Endodermal cell (in vitro differentiated cells): ENCODE measurements at regions not wholly inside any gene's neighbourhood (a gene's known extent, or its start where the extent isn't known, plus 50 kb on each side); places are given as distances from the start of the nearest gene placed in this dataset.
"Not testable (repeated sequence)": the region's sequence is repeated elsewhere in the genome, so short reads cannot be mapped to it uniquely, and the experiment has no call there.

Experiments
- DNase-seq: peaks from one replicate; pipeline ENCODE4 v3.0.0-alpha.2; 2017
- H3K27ac ChIP-seq: 2 replicates; pipeline ENCODE4 v1.5.1; 2013; ENCODE audit warnings: mild to moderate bottlenecking, low read depth, low read length, moderate library complexity
- H3K27me3 ChIP-seq: 2 replicates; pipeline ENCODE4 v1.6.1; 2013; ENCODE audit warnings: mild to moderate bottlenecking, low read length, moderate library complexity; ENCODE audit not compliant: insufficient read depth, control insufficient read depth, poor library complexity, severe bottlenecking
- H3K36me3 ChIP-seq: 2 replicates; pipeline ENCODE4 v1.7.0; 2013; ENCODE audit warnings: mild to moderate bottlenecking, low read length, moderate library complexity; ENCODE audit not compliant: control insufficient read depth, insufficient read depth
- H3K4me1 ChIP-seq: one replicate; pipeline ENCODE4 v1.7.0; 2013; ENCODE audit warnings: low read length; ENCODE audit not compliant: control insufficient read depth, insufficient read depth
- H3K4me3 ChIP-seq: 2 replicates; pipeline ENCODE4 v1.5.1; 2013; ENCODE audit warnings: mild to moderate bottlenecking, low read length, moderate library complexity
- H3K9ac ChIP-seq: 2 replicates; pipeline ENCODE4 v1.6.1; 2013; ENCODE audit warnings: mild to moderate bottlenecking, low read length, moderate library complexity; ENCODE audit not compliant: poor library complexity, severe bottlenecking; ENCODE audit errors: extremely low read depth
- H3K9me3 ChIP-seq: 2 replicates; pipeline ENCODE4 v1.6.1; 2013; ENCODE audit warnings: mild to moderate bottlenecking, low read length, moderate library complexity; ENCODE audit not compliant: control insufficient read depth
- H3K27ac Mint-ChIP-seq: 2 replicates; pipeline ENCODE4 v1.8.0; 2020; ENCODE audit warnings: mixed read lengths
- H3K27me3 Mint-ChIP-seq: 2 replicates; pipeline ENCODE4 v1.8.0; 2021; ENCODE audit warnings: mild to moderate bottlenecking, mixed read lengths; ENCODE audit not compliant: insufficient read depth
- H3K36me3 Mint-ChIP-seq: 2 replicates; pipeline ENCODE4 v1.8.0; 2020; ENCODE audit warnings: low read depth, mixed read lengths
- H3K4me1 Mint-ChIP-seq: 2 replicates; pipeline ENCODE4 v1.8.0; 2020; ENCODE audit warnings: mixed read lengths
- H3K4me3 Mint-ChIP-seq: 2 replicates; pipeline ENCODE4 v1.8.0; 2020; ENCODE audit warnings: mild to moderate bottlenecking, moderate library complexity, mixed read lengths
- H3K9me3 Mint-ChIP-seq: 2 replicates; pipeline ENCODE4 v1.8.0; 2020; ENCODE audit warnings: mild to moderate bottlenecking, mixed read lengths
- WGBS, 2 experiments: methylation state at CpG; one replicate each; pipeline versions ENCODE4 v1.1.5 to v1.1.7; 2013; ENCODE audit warnings: missing lambda C conversion rate in 2 of 2, mixed read lengths in 1 of 2; ENCODE audit not compliant: insufficient coverage in 1 of 2, insufficient read length in 1 of 2; 5-methylcytosine and 5-hydroxymethylcytosine counted together
- TF ChIP-seq, protein P1 (sequence below): fragments of 200-600 bp; sonication (generic); conservative IDR thresholded peaks from 2 replicates; pipeline ENCODE4 v1.5.0; 2021; ENCODE audit warnings: antibody characterized with exemption, mild to moderate bottlenecking

- TF ChIP-seq, protein P1, sequence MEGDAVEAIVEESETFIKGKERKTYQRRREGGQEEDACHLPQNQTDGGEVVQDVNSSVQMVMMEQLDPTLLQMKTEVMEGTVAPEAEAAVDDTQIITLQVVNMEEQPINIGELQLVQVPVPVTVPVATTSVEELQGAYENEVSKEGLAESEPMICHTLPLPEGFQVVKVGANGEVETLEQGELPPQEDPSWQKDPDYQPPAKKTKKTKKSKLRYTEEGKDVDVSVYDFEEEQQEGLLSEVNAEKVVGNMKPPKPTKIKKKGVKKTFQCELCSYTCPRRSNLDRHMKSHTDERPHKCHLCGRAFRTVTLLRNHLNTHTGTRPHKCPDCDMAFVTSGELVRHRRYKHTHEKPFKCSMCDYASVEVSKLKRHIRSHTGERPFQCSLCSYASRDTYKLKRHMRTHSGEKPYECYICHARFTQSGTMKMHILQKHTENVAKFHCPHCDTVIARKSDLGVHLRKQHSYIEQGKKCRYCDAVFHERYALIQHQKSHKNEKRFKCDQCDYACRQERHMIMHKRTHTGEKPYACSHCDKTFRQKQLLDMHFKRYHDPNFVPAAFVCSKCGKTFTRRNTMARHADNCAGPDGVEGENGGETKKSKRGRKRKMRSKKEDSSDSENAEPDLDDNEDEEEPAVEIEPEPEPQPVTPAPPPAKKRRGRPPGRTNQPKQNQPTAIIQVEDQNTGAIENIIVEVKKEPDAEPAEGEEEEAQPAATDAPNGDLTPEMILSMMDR: no peak
- H3K4me3 ChIP-seq: no peak overlapping the region
- no peak overlapping the region for H3K27ac ChIP-seq
- no peaks in the 10 kb centered on the region for H3K27me3 ChIP-seq
- H3K4me1 ChIP-seq: no peaks in the 10 kb centered on the region
- H3K4me3 Mint-ChIP-seq: no peak overlapping the region
- H3K9me3 Mint-ChIP-seq: no peaks in the 10 kb centered on the region
- no peaks in the 10 kb centered on the region for H3K9me3 ChIP-seq
- no peaks in the 10 kb centered on the region for H3K36me3 ChIP-seq
- H3K27ac Mint-ChIP-seq: no peak overlapping the region
- no peak overlapping the region for H3K9ac ChIP-seq
- no peaks in the 10 kb centered on the region for H3K36me3 Mint-ChIP-seq
- H3K27me3 Mint-ChIP-seq: no peaks in the 10 kb centered on the region
- no peak for DNase-seq
- no peaks in the 10 kb centered on the region for H3K4me1 Mint-ChIP-seq
Observed at GRCh38 chr4:129282293-129282692, 186.3 kb downstream of the C4orf33 start.

GRCh38 chr4:129292194-129292593 lies 196.2 kb downstream of the C4orf33 start:
- not testable (repeated sequence) for H3K27me3 ChIP-seq, H3K9me3 ChIP-seq, H3K9me3 Mint-ChIP-seq, H3K27ac ChIP-seq, H3K4me3 Mint-ChIP-seq, H3K27ac Mint-ChIP-seq, H3K9ac ChIP-seq, H3K36me3 ChIP-seq, H3K4me3 ChIP-seq, H3K4me1 ChIP-seq, H3K27me3 Mint-ChIP-seq, H3K36me3 Mint-ChIP-seq, H3K4me1 Mint-ChIP-seq, DNase-seq
- WGBS, 2 experiments: 63 to 89% methylated on average over 2 to 4 of the region's 4 CpGs

- Histone ChIP-seq H3K4me1 (no peaks in the 10 kb centered on the region), H3K9me3 (no peaks in the 10 kb centered on the region), H3K4me3 (no peak overlapping the region), H3K36me3 (no peaks in the 10 kb centered on the region), H3K27me3 (no peaks in the 10 kb centered on the region), H3K27ac (no peak overlapping the region), H3K9ac (no peak overlapping the region)
- Mint-ChIP-seq H3K9me3 (peaks cover 3% of the 10 kb centered on the region), H3K4me1 (no peaks in the 10 kb centered on the region), H3K27me3 (no peaks in the 10 kb centered on the region), H3K4me3 (no peak overlapping the region), H3K36me3 (no peaks in the 10 kb centered on the region), H3K27ac (no peak overlapping the region)
- DNase-seq: no peak
- 100% methylated on average over 2 of the region's 2 CpGs; no CpG with 5 or more reads in 1 of the 2 experiments for WGBS, 2 experiments
- TF ChIP-seq, protein P1: no peak
Observed at GRCh38 chr4:129314781-129315180, 218.8 kb downstream of the C4orf33 start.

GRCh38 chr4:129322920-129323319 lies 227.0 kb downstream of the C4orf33 start:
- no peak overlapping the region for H3K9ac ChIP-seq
- WGBS, 2 experiments: 42% methylated on average over 4 of the region's 4 CpGs; no CpG with 5 or more reads in 1 of the 2 experiments
- no peak for DNase-seq

More at GRCh38 chr4:129322920-129323319, 227.0 kb downstream of the C4orf33 start:
- Histone ChIP-seq H3K4me1 (no peaks in the 10 kb centered on the region), H3K27me3 (no peaks in the 10 kb centered on the region), H3K27ac (no peak overlapping the region), H3K9me3 (no peaks in the 10 kb centered on the region), H3K4me3 (no peak overlapping the region), H3K36me3 (no peaks in the 10 kb centered on the region)
- no peak overlapping the region for H3K4me3 Mint-ChIP-seq
- H3K4me1 Mint-ChIP-seq: peaks cover 18% of the 10 kb centered on the region
- no peaks in the 10 kb centered on the region for H3K9me3 Mint-ChIP-seq
- H3K36me3 Mint-ChIP-seq: no peaks in the 10 kb centered on the region
- no peak overlapping the region for H3K27ac Mint-ChIP-seq
- TF ChIP-seq, protein P1: no peak
- no peaks in the 10 kb centered on the region for H3K27me3 Mint-ChIP-seq
